ENCODE measurements at regions not wholly inside any gene's neighbourhood (a gene's known extent, or its start where the extent isn't known, plus 50 kb on each side); places are given as distances from the start of the nearest gene placed in this dataset.

DNA sequence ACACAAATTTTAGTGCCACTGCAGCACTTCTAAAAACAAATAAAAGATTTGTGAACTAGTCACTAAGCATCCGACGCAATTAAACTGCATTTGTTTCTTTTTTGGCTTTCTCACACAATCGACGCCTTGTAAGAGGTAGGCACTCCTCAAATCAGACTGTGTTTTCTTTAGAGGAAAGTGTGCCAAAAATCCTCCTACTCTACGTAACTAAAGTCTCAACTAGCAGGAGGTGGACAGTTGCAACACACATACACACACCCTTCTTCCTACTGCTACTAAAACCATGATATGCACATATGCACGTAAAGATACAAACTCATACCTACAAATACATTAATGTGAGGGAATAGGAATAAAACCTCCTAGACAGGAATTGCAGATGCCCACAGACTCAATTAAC lies 844.7 kb upstream of the SOX9 start:
- no peak for TF ChIP-seq YY1 (IDR thresholded peaks at IDR 0.05; ENCODE audit: low read depth)
- TF ChIP-seq, protein P1, sequence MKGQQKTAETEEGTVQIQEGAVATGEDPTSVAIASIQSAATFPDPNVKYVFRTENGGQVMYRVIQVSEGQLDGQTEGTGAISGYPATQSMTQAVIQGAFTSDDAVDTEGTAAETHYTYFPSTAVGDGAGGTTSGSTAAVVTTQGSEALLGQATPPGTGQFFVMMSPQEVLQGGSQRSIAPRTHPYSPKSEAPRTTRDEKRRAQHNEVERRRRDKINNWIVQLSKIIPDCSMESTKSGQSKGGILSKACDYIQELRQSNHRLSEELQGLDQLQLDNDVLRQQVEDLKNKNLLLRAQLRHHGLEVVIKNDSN (IDR thresholded peaks at IDR 0.05), result no peak
- TF ChIP-seq RAD21 (IDR thresholded peaks at IDR 0.05; ENCODE audit: low read depth), result no peak
- no peak for TF ChIP-seq TEAD4 (IDR thresholded peaks at IDR 0.05)
- TF ChIP-seq CEBPB (IDR thresholded peaks at IDR 0.05), result no peak
- TF ChIP-seq EGR1 (IDR thresholded peaks at IDR 0.05), result no peak
- no peak for TF ChIP-seq TCF12 (IDR thresholded peaks at IDR 0.05; ENCODE audit: low read depth)
- TF ChIP-seq TAF1 (IDR thresholded peaks at IDR 0.05; ENCODE audit: low read depth), result no peak
- no peak for TF ChIP-seq CREB1 (IDR thresholded peaks at IDR 0.05; ENCODE audit: low read depth)
- TF ChIP-seq MAX (IDR thresholded peaks at IDR 0.05), result no peak
- TF ChIP-seq FOXM1 (IDR thresholded peaks at IDR 0.05; ENCODE audit: borderline replicate concordance, low read depth), result no peak
- no peak for TF ChIP-seq EP300 (IDR thresholded peaks at IDR 0.05; ENCODE audit: borderline replicate concordance)
- TF ChIP-seq REST (IDR thresholded peaks at IDR 0.05; ENCODE audit: low read depth), result no peak
- no peak for TF ChIP-seq ZBTB7A (IDR thresholded peaks at IDR 0.05; ENCODE audit: low read depth)
- TF ChIP-seq NFIC (IDR thresholded peaks at IDR 0.05), result no peak

GRCh38 chr17:71283486-71283885 lies 837.3 kb upstream of the SOX9 start:
- TF ChIP-seq YY1 (IDR thresholded peaks at IDR 0.05; ENCODE audit: low read depth) (no peak), TEAD4 (IDR thresholded peaks at IDR 0.05) (no peak), REST (IDR thresholded peaks at IDR 0.05; ENCODE audit: low read depth) (no peak), CREB1 (IDR thresholded peaks at IDR 0.05; ENCODE audit: low read depth) (no peak), NFIC (IDR thresholded peaks at IDR 0.05) (no peak), CEBPB (IDR thresholded peaks at IDR 0.05) (no peak), ZBTB7A (IDR thresholded peaks at IDR 0.05; ENCODE audit: low read depth) (no peak), EP300 (IDR thresholded peaks at IDR 0.05; ENCODE audit: borderline replicate concordance) (no peak), FOXM1 (IDR thresholded peaks at IDR 0.05; ENCODE audit: borderline replicate concordance, low read depth) (no peak), MAX (IDR thresholded peaks at IDR 0.05) (no peak), TCF12 (IDR thresholded peaks at IDR 0.05; ENCODE audit: low read depth) (no peak), TAF1 (IDR thresholded peaks at IDR 0.05; ENCODE audit: low read depth) (no peak), EGR1 (IDR thresholded peaks at IDR 0.05) (no peak)
- TF ChIP-seq, protein P1 (IDR thresholded peaks at IDR 0.05), result no peak

- TF ChIP-seq ZBTB7A (IDR thresholded peaks at IDR 0.05; ENCODE audit: low read depth) (no peak), CEBPB (IDR thresholded peaks at IDR 0.05) (no peak), NFIC (IDR thresholded peaks at IDR 0.05) (no peak), MAX (IDR thresholded peaks at IDR 0.05) (no peak), CREB1 (IDR thresholded peaks at IDR 0.05; ENCODE audit: low read depth) (no peak), TCF12 (IDR thresholded peaks at IDR 0.05; ENCODE audit: low read depth) (no peak), REST (IDR thresholded peaks at IDR 0.05; ENCODE audit: low read depth) (no peak), TAF1 (IDR thresholded peaks at IDR 0.05; ENCODE audit: low read depth) (no peak), FOXM1 (IDR thresholded peaks at IDR 0.05; ENCODE audit: borderline replicate concordance, low read depth) (no peak), RAD21 (IDR thresholded peaks at IDR 0.05; ENCODE audit: low read depth) (no peak), TEAD4 (IDR thresholded peaks at IDR 0.05) (no peak), YY1 (IDR thresholded peaks at IDR 0.05; ENCODE audit: low read depth) (no peak), EGR1 (IDR thresholded peaks at IDR 0.05) (no peak), EP300 (IDR thresholded peaks at IDR 0.05; ENCODE audit: borderline replicate concordance) (no peak)
- TF ChIP-seq, protein P1 (IDR thresholded peaks at IDR 0.05), result no peak
Measured at GRCh38 chr17:71284032-71284755, 836.6 kb upstream of the SOX9 start.
